OCI-LY3 (cell line): ENCODE measurements at regions not wholly inside any gene's neighbourhood (a gene's known extent, or its start where the extent isn't known, plus 50 kb on each side); places are given as distances from the start of the nearest gene placed in this dataset.

Experiments
- CTCF ChIP-seq: fragments of 200-600, 300-600 bp; sonication (generic); IDR thresholded peaks from 2 replicates; pipeline ENCODE4 v1.5.1; 2014; ENCODE audit warnings: antibody characterized with exemption, low read length, low read depth
- EZH2phosphoT487 ChIP-seq: fragments of 200-600 bp; shearing (Covaris generic); IDR thresholded peaks from 2 replicates; pipeline ENCODE4 v1.6.1; 2018; ENCODE audit warnings: antibody characterized with exemption, mixed run types, low read depth

GRCh38 chr6:17012421-17013225 is 89.2 kb upstream of the STMND1 start:
- TF ChIP-seq CTCF (no peak), EZH2phosphoT487 (no peak)
